LNCaP clone FGC (cell line): ENCODE measurements at regions not wholly inside any gene's neighbourhood (a gene's known extent, or its start where the extent isn't known, plus 50 kb on each side); places are given as distances from the start of the nearest gene placed in this dataset.

ENCODE experiments used
- DNase-seq: peaks from one replicate; pipeline ENCODE4 v3.0.0-alpha.2; 2011; ENCODE audit warnings: low read depth
- H3K4me3 ChIP-seq: 2 replicates; pipeline ENCODE4 v1.5.1; 2011; ENCODE audit warnings: mild to moderate bottlenecking, low read depth, low read length, control low read depth
- TF ChIP-seq, protein P1 (sequence below): IDR thresholded peaks from 2 replicates; pipeline ENCODE4 v1.5.1; 2012; ENCODE audit warnings: mild to moderate bottlenecking; ENCODE audit not compliant: control insufficient read depth, insufficient read depth; ENCODE audit errors: extremely low read depth

DNA sequence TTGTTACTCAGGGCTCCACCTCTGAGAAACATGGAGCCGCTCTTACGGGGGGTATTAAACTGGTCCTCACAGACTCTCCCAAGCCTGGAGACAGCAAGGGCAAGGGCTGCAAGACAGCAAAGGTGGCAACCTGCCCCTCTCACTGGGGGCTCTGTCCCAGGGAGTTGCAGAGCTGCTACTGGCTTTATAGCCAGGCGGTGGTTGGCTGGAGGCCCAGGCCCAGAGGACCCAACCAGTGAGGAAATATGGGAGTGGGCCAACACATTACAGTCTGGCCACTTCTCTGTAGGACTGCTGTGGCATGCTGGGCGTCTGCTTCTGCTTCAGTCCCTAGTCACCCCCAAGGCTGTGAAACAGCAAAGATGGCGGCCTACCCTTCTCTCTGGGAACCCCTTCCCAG, 597.2 kb downstream of the LRRC70 start:
- H3K4me3 ChIP-seq: no peak overlapping the region
- TF ChIP-seq, protein P1, sequence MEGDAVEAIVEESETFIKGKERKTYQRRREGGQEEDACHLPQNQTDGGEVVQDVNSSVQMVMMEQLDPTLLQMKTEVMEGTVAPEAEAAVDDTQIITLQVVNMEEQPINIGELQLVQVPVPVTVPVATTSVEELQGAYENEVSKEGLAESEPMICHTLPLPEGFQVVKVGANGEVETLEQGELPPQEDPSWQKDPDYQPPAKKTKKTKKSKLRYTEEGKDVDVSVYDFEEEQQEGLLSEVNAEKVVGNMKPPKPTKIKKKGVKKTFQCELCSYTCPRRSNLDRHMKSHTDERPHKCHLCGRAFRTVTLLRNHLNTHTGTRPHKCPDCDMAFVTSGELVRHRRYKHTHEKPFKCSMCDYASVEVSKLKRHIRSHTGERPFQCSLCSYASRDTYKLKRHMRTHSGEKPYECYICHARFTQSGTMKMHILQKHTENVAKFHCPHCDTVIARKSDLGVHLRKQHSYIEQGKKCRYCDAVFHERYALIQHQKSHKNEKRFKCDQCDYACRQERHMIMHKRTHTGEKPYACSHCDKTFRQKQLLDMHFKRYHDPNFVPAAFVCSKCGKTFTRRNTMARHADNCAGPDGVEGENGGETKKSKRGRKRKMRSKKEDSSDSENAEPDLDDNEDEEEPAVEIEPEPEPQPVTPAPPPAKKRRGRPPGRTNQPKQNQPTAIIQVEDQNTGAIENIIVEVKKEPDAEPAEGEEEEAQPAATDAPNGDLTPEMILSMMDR: no peak
- DNase-seq: no peak

DNA sequence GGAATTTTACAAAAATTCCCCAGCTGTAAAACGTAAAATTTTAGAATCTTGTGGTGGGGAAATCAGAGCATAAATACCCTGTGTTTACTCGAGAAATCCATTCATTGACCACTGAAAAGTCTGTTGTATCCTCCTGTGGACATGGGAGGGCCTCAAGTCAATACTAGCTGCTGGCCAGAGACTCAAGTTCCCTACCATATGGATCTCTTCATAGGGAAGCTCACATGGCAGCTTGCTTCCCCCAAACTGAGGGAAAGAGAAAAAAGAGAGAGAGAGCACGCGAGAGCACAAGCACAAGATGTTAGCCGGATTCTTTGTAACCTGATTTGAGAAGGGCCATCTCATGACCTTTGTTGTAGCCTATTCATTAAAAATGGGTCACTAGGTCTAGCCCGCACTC, 591.9 kb downstream of the LRRC70 start:
- no peak overlapping the region for H3K4me3 ChIP-seq
- TF ChIP-seq, protein P1: no peak
- no peak for DNase-seq

DNA sequence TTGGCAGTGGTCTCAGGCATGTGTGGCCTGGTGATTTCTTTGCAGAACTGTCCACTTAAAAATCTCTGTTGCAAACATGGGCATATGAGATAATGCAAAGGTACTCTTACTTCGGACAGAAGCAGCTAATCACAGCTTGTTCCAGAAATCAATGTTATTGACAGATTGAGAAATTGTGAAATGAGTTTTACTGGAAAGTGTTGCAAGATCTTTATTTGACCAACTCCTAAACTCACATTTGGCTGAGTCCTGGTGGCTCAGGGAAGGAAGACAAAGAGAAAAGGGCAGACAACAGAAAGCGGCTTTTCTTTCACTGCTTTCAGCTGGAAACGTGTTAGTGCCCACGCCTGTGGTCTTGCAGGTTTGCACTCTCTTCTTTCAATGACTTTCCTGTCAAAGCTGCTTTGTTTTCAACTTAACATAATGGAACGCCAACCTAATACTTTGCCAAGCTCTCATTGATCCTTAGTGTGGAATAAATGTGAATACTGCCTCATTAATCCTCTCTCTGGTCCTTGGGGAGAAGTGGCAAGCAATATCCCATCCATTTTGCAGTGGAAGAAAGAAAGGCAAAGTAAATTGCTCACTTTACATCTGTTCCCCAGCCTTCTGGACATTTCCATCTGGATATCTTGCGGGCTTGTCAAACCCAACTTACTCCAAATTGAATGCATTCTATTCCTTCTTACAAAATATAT, 586.4 kb downstream of the LRRC70 start:
- DNase-seq: no peak

DNA sequence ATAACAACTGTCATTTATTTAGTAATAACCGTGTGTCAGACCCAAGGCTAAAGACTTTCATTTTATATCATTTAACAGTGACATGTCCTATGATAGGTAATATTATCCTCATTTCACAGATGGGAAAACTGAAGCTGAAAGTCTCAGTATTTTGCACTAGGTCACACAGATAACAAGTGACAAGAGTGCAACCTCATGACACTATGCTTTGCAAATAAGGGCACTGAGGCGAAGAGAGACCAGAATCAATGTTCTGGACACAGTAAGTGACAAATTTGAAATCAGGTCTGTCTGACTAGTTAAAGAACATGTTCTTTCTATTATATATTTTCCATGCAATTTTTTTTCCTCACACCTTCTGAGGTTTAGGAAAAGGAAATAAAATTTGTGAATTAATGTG, 585.7 kb downstream of the LRRC70 start:
- TF ChIP-seq, protein P1: no peak
- DNase-seq: no peak
- no peak overlapping the region for H3K4me3 ChIP-seq

More for the DNA sequence above, 586.4 kb downstream of the LRRC70 start:
- H3K4me3 ChIP-seq: no peak overlapping the region
- TF ChIP-seq, protein P1: no peak

DNA sequence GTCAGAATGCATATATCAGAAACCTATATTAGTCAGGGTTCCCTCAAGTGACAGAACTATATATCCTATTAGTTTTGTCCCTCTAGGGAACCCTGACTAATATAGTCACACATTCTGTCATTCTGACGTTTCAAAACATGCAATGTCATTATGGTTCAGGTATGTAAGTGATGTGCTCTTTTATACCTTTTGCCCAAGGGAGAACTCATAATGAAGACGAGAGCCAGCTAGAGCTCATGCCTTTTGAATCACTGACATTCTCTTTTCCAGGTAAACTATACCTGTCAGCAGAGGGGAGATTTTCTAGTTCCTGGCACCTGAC, 576.7 kb downstream of the LRRC70 start:
- no peak overlapping the region for H3K4me3 ChIP-seq
- TF ChIP-seq, protein P1: no peak
- DNase-seq: no peak

DNA sequence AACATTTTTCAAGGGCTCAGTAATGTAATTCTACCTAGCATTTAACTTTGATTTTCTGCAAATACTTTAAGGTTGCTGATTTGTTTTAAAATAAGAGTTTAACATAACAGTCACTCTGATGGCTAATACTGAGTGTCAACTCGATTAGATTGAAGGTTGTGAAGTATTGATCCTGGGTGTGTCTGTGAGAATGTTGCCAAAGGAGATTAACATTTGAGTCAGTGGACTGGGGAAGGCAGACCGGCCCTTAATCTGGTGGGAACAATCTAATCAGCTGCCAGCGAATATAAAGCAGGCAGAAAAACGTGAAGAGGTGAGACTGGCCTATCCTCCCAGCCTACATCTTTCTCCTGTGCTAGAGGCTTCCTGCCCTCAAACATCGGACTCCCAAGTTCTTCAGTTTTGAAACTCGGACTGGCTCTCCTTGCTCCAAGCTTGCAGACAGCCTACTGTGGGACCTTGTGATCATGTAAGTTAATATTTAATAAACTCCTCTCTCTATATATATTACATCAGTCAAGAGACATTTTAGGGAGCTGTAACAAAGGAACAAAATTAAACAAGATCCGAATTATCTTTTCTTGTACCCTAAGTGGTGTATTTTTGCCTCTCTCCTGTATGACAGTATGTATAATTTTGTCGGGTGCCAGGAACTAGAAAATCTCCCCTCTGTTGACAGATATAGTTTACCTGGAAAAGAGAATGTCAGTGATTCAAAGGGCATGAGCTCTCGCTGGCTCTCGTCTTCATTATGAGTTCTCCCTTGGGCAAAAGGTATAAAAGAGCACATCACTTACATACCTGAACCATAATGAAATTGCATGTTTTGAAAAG, 576.1 kb downstream of the LRRC70 start:
- TF ChIP-seq, protein P1: no peak
- H3K4me3 ChIP-seq: no peak overlapping the region
- DNase-seq: no peak
